NT2/D1 (cell line): ENCODE measurements at regions not wholly inside any gene's neighbourhood (a gene's known extent, or its start where the extent isn't known, plus 50 kb on each side); places are given as distances from the start of the nearest gene placed in this dataset.

ENCODE experiments used
- YY1 ChIP-seq: IDR thresholded peaks from 2 replicates; pipeline ENCODE4 v1.6.1; 2011; ENCODE audit not compliant: insufficient read length, insufficient read depth
- ZNF274 ChIP-seq: IDR thresholded peaks from 2 replicates; pipeline ENCODE4 v1.6.1; 2011; ENCODE audit warnings: mild to moderate bottlenecking, low read depth, low read length

DNA sequence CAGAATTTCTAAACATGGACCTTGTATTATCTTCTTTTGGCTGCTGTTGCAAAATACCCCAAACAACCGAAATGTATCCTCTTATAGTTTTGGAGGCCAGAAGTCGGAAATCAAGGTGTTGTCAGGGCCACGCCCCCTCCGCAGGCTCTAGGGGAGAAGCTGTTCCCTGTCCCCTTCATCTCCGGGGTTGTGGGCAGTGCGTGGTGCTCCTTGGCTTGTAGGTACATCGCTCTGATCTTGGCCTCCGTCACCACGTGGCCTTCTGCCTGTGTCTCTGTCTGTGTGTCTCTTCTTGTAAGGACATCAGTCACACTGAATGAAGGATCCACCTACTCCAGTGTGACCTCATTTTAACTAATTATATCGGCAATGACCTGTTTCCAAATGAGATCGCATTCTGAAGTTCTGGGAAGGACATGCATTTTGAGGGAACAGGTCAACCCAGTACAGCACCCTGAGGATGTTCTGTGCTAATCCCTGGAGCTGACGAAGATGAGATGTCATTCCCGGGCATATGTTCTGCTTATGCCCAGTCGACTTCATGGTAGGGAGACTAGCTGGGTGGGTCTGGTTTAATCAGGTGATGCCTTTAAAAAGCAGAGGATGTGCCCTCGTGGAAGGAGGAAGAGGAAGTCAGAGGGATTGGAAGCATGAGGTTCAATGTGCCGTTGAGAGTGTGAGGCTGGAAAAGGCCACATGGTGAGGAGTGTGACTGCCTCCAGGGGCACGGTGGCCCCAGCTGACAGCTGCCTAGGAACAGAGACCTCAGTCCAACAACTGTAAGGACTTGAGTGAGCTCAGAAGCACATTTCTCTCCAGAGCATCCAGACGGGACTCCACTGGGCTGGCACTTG, 531.1 kb downstream of the TBC1D22A start:
- no peak for TF ChIP-seq ZNF274
- TF ChIP-seq YY1, result no peak
